Ovary (tissue), 7 donors: ENCODE measurements at regions not wholly inside any gene's neighbourhood (a gene's known extent, or its start where the extent isn't known, plus 50 kb on each side); places are given as distances from the start of the nearest gene placed in this dataset.
"Not testable (repeated sequence)": the region's sequence is repeated elsewhere in the genome, so short reads cannot be mapped to it uniquely, and the experiment has no call there.

Source experiments
- DNase-seq, 5 donors: peaks; one replicate each; pipeline ENCODE4 v3.0.0-alpha.2; 2019 to 2020
- H3K27ac ChIP-seq, 2 donors: fragments of 200-600 bp; one replicate each; pipeline versions ENCODE4 v1.5.1 to v1.8.0; 2019 to 2022
- H3K27me3 ChIP-seq: fragments of 200-600 bp; one replicate; pipeline ENCODE4 v1.8.0; 2022
- H3K36me3 ChIP-seq: fragments of 200-600 bp; sonication (generic); one replicate; pipeline ENCODE4 v1.5.1; 2019
- H3K4me1 ChIP-seq: one replicate; pipeline ENCODE4 v1.8.1; 2013; ENCODE audit warnings: mild to moderate bottlenecking, moderate library complexity; ENCODE audit not compliant: insufficient read depth
- H3K4me3 ChIP-seq: fragments of 200-600 bp; sonication (generic); one replicate; pipeline ENCODE4 v1.5.1; 2017
- H3K9me3 ChIP-seq, 2 donors: fragments of 200-600 bp in 1 of 2; sonication (generic) in 1 of 2; one replicate each; pipeline versions ENCODE4 v1.5.1 to v1.8.1; 2013 to 2019; ENCODE audit warnings: mild to moderate bottlenecking in 1 of 2, moderate library complexity in 1 of 2
- EP300 ChIP-seq: sonication (generic); formaldehyde crosslinking; IDR thresholded peaks from one replicate; pipeline ENCODE4 v1.6.1; 2017; ENCODE audit warnings: antibody characterized with exemption
- POLR2A ChIP-seq: fragments of 450-650 bp; IDR thresholded peaks from one replicate; pipeline ENCODE4 v1.6.1; 2017; ENCODE audit warnings: antibody characterized with exemption, mild to moderate bottlenecking, moderate library complexity
- WGBS, 3 donors: extraction: QIAGEN DNeasy Blood & Tissue Kit in 1 of 3; methylation state at CpG; one replicate each; pipeline versions ENCODE4 v1.1.5 to v1.1.7; 2013 to 2017; 5-methylcytosine and 5-hydroxymethylcytosine counted together
- intact Hi-C, 4 donors: fragments of 100-400 bp; cut with DNase I; formaldehyde crosslinking; loops; one replicate each; pipeline versions ENCODE4 v1.11.0 to v1.15.1; 2022 to 2023
- TF ChIP-seq, protein P1 (sequence below), 3 donors: fragments of 450-650 bp in 2 of 3; fragments of 200-600 bp in 1 of 3; IDR thresholded peaks; one replicate each; pipeline versions ENCODE4 v1.5.1 to v1.8.0; 2016 to 2022; ENCODE audit warnings: antibody characterized with exemption in 3 of 3, mild to moderate bottlenecking in 1 of 3
- donor health status: DM: no; HTN: no; CAD: no; lungs with moderate emphysema.
- donor health status: DM: no; HTN: no; CAD: no.
- donor health status: Bipolar disorder and iron deficiency.
- donor health status: DM: no; HTN: no; CAD: no.
- donor health status: DM: yes; HTN: yes; CAD: no.

GRCh38 chr7:153066711-153067110 lies 307.2 kb downstream of the ACTR3B start:
- Histone ChIP-seq H3K4me3 (no peak overlapping the region), H3K27ac (no peak overlapping the region), H3K36me3 (no peaks in the 10 kb centered on the region), H3K4me1 (no peaks in the 10 kb centered on the region), H3K9me3 (no peaks in the 10 kb centered on the region), H3K27me3 (no peaks in the 10 kb centered on the region)
- intact Hi-C loops = no loop called here
- no peak for DNase-seq
- 69 to 88% (median 87%) methylated on average over 5 of the region's 5 CpGs for WGBS, 3 donors
- TF ChIP-seq EP300 = no peak
- TF ChIP-seq, protein P1, sequence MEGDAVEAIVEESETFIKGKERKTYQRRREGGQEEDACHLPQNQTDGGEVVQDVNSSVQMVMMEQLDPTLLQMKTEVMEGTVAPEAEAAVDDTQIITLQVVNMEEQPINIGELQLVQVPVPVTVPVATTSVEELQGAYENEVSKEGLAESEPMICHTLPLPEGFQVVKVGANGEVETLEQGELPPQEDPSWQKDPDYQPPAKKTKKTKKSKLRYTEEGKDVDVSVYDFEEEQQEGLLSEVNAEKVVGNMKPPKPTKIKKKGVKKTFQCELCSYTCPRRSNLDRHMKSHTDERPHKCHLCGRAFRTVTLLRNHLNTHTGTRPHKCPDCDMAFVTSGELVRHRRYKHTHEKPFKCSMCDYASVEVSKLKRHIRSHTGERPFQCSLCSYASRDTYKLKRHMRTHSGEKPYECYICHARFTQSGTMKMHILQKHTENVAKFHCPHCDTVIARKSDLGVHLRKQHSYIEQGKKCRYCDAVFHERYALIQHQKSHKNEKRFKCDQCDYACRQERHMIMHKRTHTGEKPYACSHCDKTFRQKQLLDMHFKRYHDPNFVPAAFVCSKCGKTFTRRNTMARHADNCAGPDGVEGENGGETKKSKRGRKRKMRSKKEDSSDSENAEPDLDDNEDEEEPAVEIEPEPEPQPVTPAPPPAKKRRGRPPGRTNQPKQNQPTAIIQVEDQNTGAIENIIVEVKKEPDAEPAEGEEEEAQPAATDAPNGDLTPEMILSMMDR (IDR thresholded peaks at IDR 0.05) = no peak
- no peak for TF ChIP-seq POLR2A

GRCh38 chr7:153070141-153070540 lies 310.6 kb downstream of the ACTR3B start:
- no peak for DNase-seq
- no peaks in the 10 kb centered on the region for H3K4me1 ChIP-seq
- no peak overlapping the region for H3K27ac ChIP-seq
- no peak overlapping the region for H3K4me3 ChIP-seq
- H3K9me3 ChIP-seq = no peaks in the 10 kb centered on the region
- no peaks in the 10 kb centered on the region for H3K36me3 ChIP-seq
- intact Hi-C loops = no loop called here
- TF ChIP-seq EP300 (no peak), POLR2A (no peak)
- TF ChIP-seq, protein P1 (IDR thresholded peaks at IDR 0.05) = no peak
- no peaks in the 10 kb centered on the region for H3K27me3 ChIP-seq

- WGBS, 3 donors = 47 to 61% (median 61%) methylated on average over 4 of the region's 4 CpGs
- no peaks in the 10 kb centered on the region for H3K9me3 ChIP-seq
- intact Hi-C loops = no loop called here
Observed at GRCh38 chr7:153072806-153073205, 313.3 kb downstream of the ACTR3B start.

GRCh38 chr7:153076289-153076688 lies 316.7 kb downstream of the ACTR3B start:
- H3K4me1 ChIP-seq, intact Hi-C loops, H3K36me3 ChIP-seq, DNase-seq, H3K9me3 ChIP-seq, H3K27ac ChIP-seq, H3K27me3 ChIP-seq, H3K4me3 ChIP-seq: not testable (repeated sequence)
- WGBS, 3 donors = 92 to 96% (median 93%) methylated on average over 2 of the region's 2 CpGs

More at GRCh38 chr7:153072806-153073205, 313.3 kb downstream of the ACTR3B start:
- Histone ChIP-seq H3K36me3 (no peaks in the 10 kb centered on the region), H3K27me3 (no peaks in the 10 kb centered on the region), H3K27ac (no peak overlapping the region), H3K4me1 (no peaks in the 10 kb centered on the region), H3K4me3 (no peak overlapping the region)
- no peak for DNase-seq
- TF ChIP-seq EP300 = no peak
- no peak for TF ChIP-seq POLR2A
- TF ChIP-seq, protein P1 (IDR thresholded peaks at IDR 0.05) = no peak

- no peak for DNase-seq
- Histone ChIP-seq H3K27ac (no peak overlapping the region), H3K36me3 (no peaks in the 10 kb centered on the region), H3K27me3 (no peaks in the 10 kb centered on the region), H3K4me3 (no peak overlapping the region), H3K9me3 (no peaks in the 10 kb centered on the region), H3K4me1 (no peaks in the 10 kb centered on the region)
- 76 to 78% (median 77%) methylated on average over 8 of the region's 8 CpGs for WGBS, 3 donors
- intact Hi-C loops = no loop called here
- TF ChIP-seq POLR2A = no peak
- TF ChIP-seq, protein P1 (IDR thresholded peaks at IDR 0.05) = no peak
- TF ChIP-seq EP300 = no peak
Observed at GRCh38 chr7:153081496-153081895, 321.9 kb downstream of the ACTR3B start.
